NCI-H226 (cell line): ENCODE measurements at regions not wholly inside any gene's neighbourhood (a gene's known extent, or its start where the extent isn't known, plus 50 kb on each side); places are given as distances from the start of the nearest gene placed in this dataset.
A peak's percentile ranks its signal among the peaks of the same experiment; 100 is the strongest.

Experiments
- DNase-seq: peaks from one replicate; pipeline ENCODE4 v3.0.0-alpha.2; 2015

GRCh38 chr9:103649086-103649485 lies 445.0 kb upstream of the SMC2 start:
- peak; percentile 55 for DNase-seq

- DNase-seq = no peak
These were observed 436.0 kb upstream of the SMC2 start for GRCh38 chr9:103658156-103658555.

GRCh38 chr9:103660830-103661229 lies 433.3 kb upstream of the SMC2 start:
- peak; percentile 8 for DNase-seq

GRCh38 chr9:103661663-103662062 lies 432.4 kb upstream of the SMC2 start:
- peak; percentile 82 for DNase-seq

GRCh38 chr9:103669296-103669695 lies 424.8 kb upstream of the SMC2 start:
- DNase-seq = no peak

GRCh38 chr9:103674271-103674670 lies 419.8 kb upstream of the SMC2 start:
- no peak for DNase-seq

- DNase-seq = no peak
These were observed 413.5 kb upstream of the SMC2 start for GRCh38 chr9:103680581-103680980.

- DNase-seq = no peak
These were observed 412.7 kb upstream of the SMC2 start for GRCh38 chr9:103681435-103681834.

- DNase-seq = no peak
These were observed 393.7 kb upstream of the SMC2 start for GRCh38 chr9:103700195-103700962.

GRCh38 chr9:103702572-103702971 lies 391.5 kb upstream of the SMC2 start:
- no peak for DNase-seq

GRCh38 chr9:103707181-103707580 lies 386.9 kb upstream of the SMC2 start:
- no peak for DNase-seq

GRCh38 chr9:103709366-103709765 lies 384.7 kb upstream of the SMC2 start:
- DNase-seq = no peak

- peak; percentile 61 for DNase-seq
These were observed 380.5 kb upstream of the SMC2 start for GRCh38 chr9:103713631-103714030.

- peak; percentile 20 for DNase-seq
These were observed 379.1 kb upstream of the SMC2 start for GRCh38 chr9:103714992-103715391.

GRCh38 chr9:103721056-103721455 lies 373.1 kb upstream of the SMC2 start:
- DNase-seq = no peak

- DNase-seq = no peak
These were observed 363.2 kb upstream of the SMC2 start for GRCh38 chr9:103730866-103731265.

GRCh38 chr9:103731541-103731940 lies 362.6 kb upstream of the SMC2 start:
- DNase-seq = peak; percentile 7

- DNase-seq = no peak
These were observed 359.6 kb upstream of the SMC2 start for GRCh38 chr9:103734471-103734870.

- DNase-seq = no peak
These were observed 338.7 kb upstream of the SMC2 start for GRCh38 chr9:103755441-103755840.

- DNase-seq = no peak
These were observed 338.1 kb upstream of the SMC2 start for GRCh38 chr9:103755986-103756385.

- DNase-seq = no peak
These were observed 337.0 kb upstream of the SMC2 start for GRCh38 chr9:103757062-103757461.

GRCh38 chr9:103761466-103761865 lies 332.6 kb upstream of the SMC2 start:
- DNase-seq = no peak

- no peak for DNase-seq
These were observed 304.4 kb upstream of the SMC2 start for GRCh38 chr9:103789686-103790085.

- peak; percentile 85 for DNase-seq
These were observed 295.5 kb upstream of the SMC2 start for GRCh38 chr9:103798620-103799019.

- peak; percentile 9 for DNase-seq
These were observed 294.1 kb upstream of the SMC2 start for GRCh38 chr9:103799959-103800358.
